Fibroblast of mammary gland (primary cell): ENCODE measurements at regions not wholly inside any gene's neighbourhood (a gene's known extent, or its start where the extent isn't known, plus 50 kb on each side); places are given as distances from the start of the nearest gene placed in this dataset.

Source experiments
- DNase-seq: peaks from one replicate; pipeline ENCODE4 v3.0.0-alpha.2; 2010; ENCODE audit warnings: low read depth
- H3K4me3 ChIP-seq: 2 replicates; pipeline ENCODE4 v1.5.1; 2011; ENCODE audit warnings: low read depth, mild to moderate bottlenecking, low read length, moderate library complexity; ENCODE audit not compliant: control insufficient read depth
- CTCF ChIP-seq: conservative IDR thresholded peaks from 2 replicates; pipeline ENCODE4 v1.5.1; 2011; ENCODE audit warnings: low read depth, low read length, inconsistent platforms; ENCODE audit not compliant: control insufficient read depth, insufficient read depth

DNA sequence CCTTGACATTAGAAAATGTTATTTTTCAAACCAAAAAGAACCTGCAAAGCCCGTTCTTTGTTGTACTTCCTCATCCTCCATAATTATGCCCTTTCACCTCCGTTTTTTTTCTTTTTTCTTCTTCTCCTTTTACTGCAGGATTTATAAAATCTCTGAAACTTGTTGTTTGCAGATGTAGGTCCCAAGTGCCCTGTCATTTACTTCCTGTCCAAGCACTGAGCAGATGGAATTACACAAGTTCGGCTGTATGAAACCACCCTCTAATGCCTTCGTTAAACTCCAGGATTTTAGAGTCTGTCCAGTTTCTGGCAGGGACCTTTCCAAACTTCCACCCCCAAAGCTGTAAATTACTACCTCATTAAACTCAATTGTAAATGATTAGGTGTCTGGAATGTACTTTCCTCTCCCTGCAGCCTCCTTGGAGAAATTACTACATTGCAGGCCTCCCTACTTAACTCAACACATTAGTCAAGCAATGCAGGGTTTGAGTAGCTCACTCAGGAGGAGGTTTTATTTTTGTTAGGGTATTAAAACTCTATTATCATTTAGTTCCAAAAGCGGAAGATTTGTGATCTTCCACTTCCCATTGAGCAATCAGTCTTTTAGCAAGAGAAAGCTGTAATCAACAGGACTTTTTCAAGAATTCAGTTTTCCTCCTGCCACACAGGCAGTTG lies 125.6 kb upstream of the LPAR1 start:
- TF ChIP-seq CTCF, result no peak
- no peak overlapping the region for H3K4me3 ChIP-seq
- peak; percentile 48 for DNase-seq

DNA sequence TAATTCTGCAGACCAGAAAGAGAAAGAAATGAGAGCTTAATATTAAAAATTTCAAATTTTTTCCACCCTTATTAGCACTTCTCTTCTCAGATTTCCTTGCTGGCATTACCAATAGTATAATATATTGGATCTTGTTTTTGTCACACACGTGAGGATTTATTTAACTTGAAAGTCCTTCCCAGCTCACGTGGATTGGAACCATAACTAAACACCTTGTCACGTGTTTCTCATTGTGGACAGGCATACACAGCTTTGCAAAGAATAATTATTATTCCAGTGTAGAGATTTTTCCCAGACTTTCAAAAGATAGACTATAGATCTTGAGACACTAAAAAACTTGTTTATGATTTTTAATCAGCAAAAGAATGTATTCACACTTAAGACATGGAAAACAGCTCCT lies 123.8 kb upstream of the LPAR1 start:
- DNase-seq, result no peak
- H3K4me3 ChIP-seq, result no peak overlapping the region
- no peak for TF ChIP-seq CTCF

- peak; percentile 97 for DNase-seq
- H3K4me3 ChIP-seq, result no peak overlapping the region
- TF ChIP-seq CTCF, result no peak
These were observed 122.7 kb upstream of the LPAR1 start for GRCh38 chr9:111161015-111161415.

- DNase-seq, result no peak
- H3K4me3 ChIP-seq, result no peak overlapping the region
- TF ChIP-seq CTCF, result no peak
These were observed 120.7 kb upstream of the LPAR1 start for GRCh38 chr9:111158999-111159398.

GRCh38 chr9:111158363-111158762 lies 120.1 kb upstream of the LPAR1 start:
- H3K4me3 ChIP-seq, result no peak overlapping the region
- DNase-seq, result peak; percentile 89
- no peak for TF ChIP-seq CTCF

DNA sequence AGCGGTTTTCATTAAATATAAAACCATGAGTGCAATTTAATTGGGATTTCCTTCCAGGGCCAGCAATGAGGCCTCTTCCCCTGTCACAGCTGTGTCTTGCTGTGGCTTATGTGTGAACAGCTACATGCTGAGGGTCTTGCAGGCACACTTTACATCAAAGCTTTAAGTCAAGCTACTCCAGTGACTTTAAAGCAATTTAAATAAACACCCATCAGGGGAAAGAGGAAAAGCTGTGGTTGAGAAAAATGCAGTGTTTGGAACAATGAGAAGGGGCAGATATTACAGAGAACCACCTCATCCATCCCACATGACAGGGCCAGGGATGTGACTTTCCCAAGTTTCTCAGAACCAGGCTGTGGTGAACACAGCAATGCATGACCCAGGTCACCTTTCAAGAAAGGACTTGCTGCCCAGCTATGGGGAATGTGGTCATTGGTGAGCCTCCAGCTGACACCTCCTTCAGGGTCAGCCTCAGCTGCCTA lies 115.9 kb upstream of the LPAR1 start:
- peak; percentile 41 for DNase-seq
- TF ChIP-seq CTCF, result no peak
- H3K4me3 ChIP-seq, result no peak overlapping the region
